ENCODE measurements at regions not wholly inside any gene's neighbourhood (a gene's known extent, or its start where the extent isn't known, plus 50 kb on each side); places are given as distances from the start of the nearest gene placed in this dataset.
"Not testable (repeated sequence)": the region's sequence is repeated elsewhere in the genome, so short reads cannot be mapped to it uniquely, and the experiment has no call there.

DNA sequence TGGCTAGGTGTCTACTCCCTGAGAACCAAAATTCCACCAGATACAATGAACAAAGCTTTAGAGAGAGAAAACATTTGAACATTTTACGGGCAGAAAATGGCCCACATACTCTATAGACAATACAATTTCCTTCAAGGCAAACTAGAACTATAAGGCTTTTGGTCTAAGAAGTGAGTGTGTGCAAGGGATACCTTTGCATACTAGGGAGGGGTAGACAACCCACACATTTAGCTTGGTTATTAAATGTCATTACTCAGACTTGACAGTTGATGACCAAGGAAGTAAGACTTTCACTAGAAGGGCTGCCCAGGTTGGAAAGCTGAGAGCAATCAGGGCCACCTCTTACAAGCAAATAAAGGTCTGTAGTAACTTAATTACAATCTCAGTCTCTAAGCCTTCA is 64.0 kb upstream of the PLEKHM1 start:
- CTCF ChIA-PET; DNase-seq; ATAC-seq (ENCODE audit: low read depth); H3K4me1 ChIP-seq (ENCODE audit: control insufficient read depth in 2 of 2, insufficient read depth in 2 of 2, low read length in 2 of 2); H3K79me2 ChIP-seq (ENCODE audit: control insufficient read depth, insufficient read depth, low read length); H3K9me3 Mint-ChIP-seq (ENCODE audit: insufficient read depth); H3K36me3 ChIP-seq (replicated peaks in 1 of 2; ENCODE audit: control extremely low read depth in 1 of 2, control insufficient read depth in 1 of 2, extremely low read depth in 1 of 2, insufficient read depth in 2 of 2, low read length in 1 of 2); H3K4me1 Mint-ChIP-seq; H3K4me3 Mint-ChIP-seq; H3K27me3 Mint-ChIP-seq; H3K4me3 ChIP-seq (ENCODE audit: control extremely low read depth in 1 of 5, extremely low read depth in 1 of 5, insufficient read depth in 1 of 5, low read depth in 2 of 5, low read length in 4 of 5); H3K27me3 ChIP-seq (replicated peaks in 1 of 4; ENCODE audit: control extremely low read depth in 1 of 4, control insufficient read depth in 3 of 4, insufficient read depth in 4 of 4, low read length in 3 of 4); H3K27ac Mint-ChIP-seq; H3K9ac ChIP-seq (ENCODE audit: low read length); H2AFZ ChIP-seq (ENCODE audit: insufficient read depth, low read depth, low read length, poor library complexity, severe bottlenecking); H3K27ac ChIP-seq (ENCODE audit: low read length in 2 of 2); H3K4me2 ChIP-seq (replicated peaks; ENCODE audit: low read depth, low read length, poor library complexity, severe bottlenecking); POLR2A ChIA-PET; intact Hi-C loops (cut with micrococcal nuclease); H4K20me1 ChIP-seq (ENCODE audit: control insufficient read depth, insufficient read depth, low read length, poor library complexity, severe bottlenecking); H3K9me3 ChIP-seq (ENCODE audit: control extremely low read depth in 1 of 3, control insufficient read depth in 2 of 3, insufficient read depth in 1 of 3, low read length in 2 of 3): not testable (repeated sequence)
- WGBS (ENCODE audit: insufficient coverage) = no CpG with 5 or more reads among the region's 1 CpG

DNA sequence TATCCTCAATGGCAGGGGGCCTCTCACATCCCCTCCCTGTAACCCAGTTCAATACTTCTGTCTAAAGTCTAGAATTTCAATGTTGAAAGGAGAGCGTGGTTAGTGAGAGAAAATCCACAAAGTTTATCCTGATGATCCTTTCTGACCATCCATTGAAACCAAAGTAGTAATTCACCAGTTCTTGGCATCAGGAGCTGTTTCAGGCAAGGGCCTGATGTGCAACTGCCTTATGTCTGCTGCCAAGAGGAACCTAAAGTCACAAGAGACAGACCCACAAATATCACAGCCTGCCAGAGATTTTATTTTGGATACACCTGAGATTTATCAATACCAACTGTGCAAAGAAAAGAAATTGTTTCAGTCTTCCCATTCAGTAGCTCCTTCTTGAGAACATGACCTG is 68.3 kb upstream of the PLEKHM1 start:
- H2AFZ ChIP-seq (ENCODE audit: insufficient read depth, low read depth, low read length, poor library complexity, severe bottlenecking); H3K27ac ChIP-seq (ENCODE audit: low read length in 2 of 2); H3K27ac Mint-ChIP-seq; H3K4me3 Mint-ChIP-seq; H3K27me3 Mint-ChIP-seq; POLR2A ChIA-PET; H3K79me2 ChIP-seq (ENCODE audit: control insufficient read depth, insufficient read depth, low read length); H3K9me3 ChIP-seq (ENCODE audit: control extremely low read depth in 1 of 3, control insufficient read depth in 2 of 3, insufficient read depth in 1 of 3, low read length in 2 of 3); DNase-seq; ATAC-seq (ENCODE audit: low read depth); H3K4me1 Mint-ChIP-seq; H3K9me3 Mint-ChIP-seq (ENCODE audit: insufficient read depth); H3K4me1 ChIP-seq (ENCODE audit: control insufficient read depth in 2 of 2, insufficient read depth in 2 of 2, low read length in 2 of 2); intact Hi-C loops (cut with micrococcal nuclease); H3K9ac ChIP-seq (ENCODE audit: low read length); H3K27me3 ChIP-seq (replicated peaks in 1 of 4; ENCODE audit: control extremely low read depth in 1 of 4, control insufficient read depth in 3 of 4, insufficient read depth in 4 of 4, low read length in 3 of 4); H4K20me1 ChIP-seq (ENCODE audit: control insufficient read depth, insufficient read depth, low read length, poor library complexity, severe bottlenecking); CTCF ChIA-PET; H3K4me3 ChIP-seq (ENCODE audit: control extremely low read depth in 1 of 5, extremely low read depth in 1 of 5, insufficient read depth in 1 of 5, low read depth in 2 of 5, low read length in 4 of 5); H3K4me2 ChIP-seq (replicated peaks; ENCODE audit: low read depth, low read length, poor library complexity, severe bottlenecking); H3K36me3 ChIP-seq (replicated peaks in 1 of 2; ENCODE audit: control extremely low read depth in 1 of 2, control insufficient read depth in 1 of 2, extremely low read depth in 1 of 2, insufficient read depth in 2 of 2, low read length in 1 of 2): not testable (repeated sequence)
- WGBS (ENCODE audit: insufficient coverage) = no CpG with 5 or more reads among the region's 1 CpG

DNA sequence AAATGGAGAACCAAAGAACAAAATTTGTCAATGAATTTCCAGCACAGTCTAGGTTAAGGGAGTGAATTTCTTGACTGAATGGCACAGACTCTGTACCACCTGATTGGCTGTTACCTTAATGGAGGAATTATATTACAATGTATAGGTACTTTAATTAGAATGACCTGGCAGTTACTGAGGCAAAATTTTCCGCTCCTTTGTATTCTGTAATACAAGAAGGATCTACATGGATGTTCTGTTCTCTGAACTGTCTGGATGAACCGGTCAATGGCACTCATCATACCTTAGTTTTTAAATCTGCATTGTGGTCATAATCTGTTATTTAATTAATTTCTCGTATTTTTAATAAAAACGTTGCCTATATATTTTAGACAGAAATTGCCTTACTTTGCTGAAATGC is 72.3 kb upstream of the PLEKHM1 start:
- H3K27me3 ChIP-seq (replicated peaks in 1 of 4; ENCODE audit: control extremely low read depth in 1 of 4, control insufficient read depth in 3 of 4, insufficient read depth in 4 of 4, low read length in 3 of 4); intact Hi-C loops (cut with micrococcal nuclease); ATAC-seq (ENCODE audit: low read depth); H2AFZ ChIP-seq (ENCODE audit: insufficient read depth, low read depth, low read length, poor library complexity, severe bottlenecking); DNase-seq; H4K20me1 ChIP-seq (ENCODE audit: control insufficient read depth, insufficient read depth, low read length, poor library complexity, severe bottlenecking); POLR2A ChIA-PET; H3K4me1 ChIP-seq (ENCODE audit: control insufficient read depth in 2 of 2, insufficient read depth in 2 of 2, low read length in 2 of 2); H3K36me3 ChIP-seq (replicated peaks in 1 of 2; ENCODE audit: control extremely low read depth in 1 of 2, control insufficient read depth in 1 of 2, extremely low read depth in 1 of 2, insufficient read depth in 2 of 2, low read length in 1 of 2); H3K9me3 ChIP-seq (ENCODE audit: control extremely low read depth in 1 of 3, control insufficient read depth in 2 of 3, insufficient read depth in 1 of 3, low read length in 2 of 3); H3K27ac Mint-ChIP-seq; CTCF ChIA-PET; H3K9me3 Mint-ChIP-seq (ENCODE audit: insufficient read depth); H3K4me3 Mint-ChIP-seq; H3K4me2 ChIP-seq (replicated peaks; ENCODE audit: low read depth, low read length, poor library complexity, severe bottlenecking); H3K4me1 Mint-ChIP-seq; H3K4me3 ChIP-seq (ENCODE audit: control extremely low read depth in 1 of 5, extremely low read depth in 1 of 5, insufficient read depth in 1 of 5, low read depth in 2 of 5, low read length in 4 of 5); H3K27ac ChIP-seq (ENCODE audit: low read length in 2 of 2); H3K27me3 Mint-ChIP-seq; H3K9ac ChIP-seq (ENCODE audit: low read length): not testable (repeated sequence)
- no CpG with 5 or more reads among the region's 4 CpGs for WGBS (ENCODE audit: insufficient coverage)
- peaks cover 27% of the 10 kb centered on the region for H3K79me2 ChIP-seq (ENCODE audit: control insufficient read depth, insufficient read depth, low read length)

DNA sequence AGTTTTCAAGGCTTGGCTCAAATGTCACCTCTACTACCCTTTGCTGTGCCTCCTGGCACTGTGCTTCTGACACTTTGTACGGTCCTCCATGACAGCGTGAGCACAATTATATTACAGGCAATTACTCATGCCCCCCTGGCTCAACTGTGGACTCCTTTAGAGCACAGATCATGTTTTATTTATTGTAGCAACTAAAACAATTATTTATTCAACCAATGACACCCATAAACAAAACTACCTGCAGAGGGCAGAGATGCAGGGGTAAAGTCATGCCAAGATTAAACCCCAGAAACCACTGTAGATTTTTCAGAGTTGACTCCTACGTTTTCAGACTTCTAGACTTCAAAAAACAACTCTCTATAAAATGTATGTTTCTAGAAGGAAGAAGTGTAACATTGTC is 72.8 kb upstream of the PLEKHM1 start:
- DNase-seq; H3K27ac ChIP-seq (ENCODE audit: low read length in 2 of 2); CTCF ChIA-PET: not testable (repeated sequence)

More for the DNA sequence above, 72.8 kb upstream of the PLEKHM1 start:
- ATAC-seq (ENCODE audit: low read depth); H3K4me1 ChIP-seq (ENCODE audit: control insufficient read depth in 2 of 2, insufficient read depth in 2 of 2, low read length in 2 of 2); H3K4me1 Mint-ChIP-seq; intact Hi-C loops (cut with micrococcal nuclease); H3K9ac ChIP-seq (ENCODE audit: low read length); H3K27me3 Mint-ChIP-seq; H3K4me3 ChIP-seq (ENCODE audit: control extremely low read depth in 1 of 5, extremely low read depth in 1 of 5, insufficient read depth in 1 of 5, low read depth in 2 of 5, low read length in 4 of 5); H3K4me3 Mint-ChIP-seq; POLR2A ChIA-PET; H4K20me1 ChIP-seq (ENCODE audit: control insufficient read depth, insufficient read depth, low read length, poor library complexity, severe bottlenecking); H3K9me3 Mint-ChIP-seq (ENCODE audit: insufficient read depth); H3K27ac Mint-ChIP-seq; H3K27me3 ChIP-seq (replicated peaks in 1 of 4; ENCODE audit: control extremely low read depth in 1 of 4, control insufficient read depth in 3 of 4, insufficient read depth in 4 of 4, low read length in 3 of 4); H3K36me3 ChIP-seq (replicated peaks in 1 of 2; ENCODE audit: control extremely low read depth in 1 of 2, control insufficient read depth in 1 of 2, extremely low read depth in 1 of 2, insufficient read depth in 2 of 2, low read length in 1 of 2); H2AFZ ChIP-seq (ENCODE audit: insufficient read depth, low read depth, low read length, poor library complexity, severe bottlenecking); H3K9me3 ChIP-seq (ENCODE audit: control extremely low read depth in 1 of 3, control insufficient read depth in 2 of 3, insufficient read depth in 1 of 3, low read length in 2 of 3); H3K4me2 ChIP-seq (replicated peaks; ENCODE audit: low read depth, low read length, poor library complexity, severe bottlenecking): not testable (repeated sequence)
- peaks cover 30% of the 10 kb centered on the region for H3K79me2 ChIP-seq (ENCODE audit: control insufficient read depth, insufficient read depth, low read length)
- no CpG with 5 or more reads among the region's 3 CpGs for WGBS (ENCODE audit: insufficient coverage)
